NOMO-1 treated with DMSO at 0.1 percent for 48 hours (cell line): ENCODE measurements at regions not wholly inside any gene's neighbourhood (a gene's known extent, or its start where the extent isn't known, plus 50 kb on each side); places are given as distances from the start of the nearest gene placed in this dataset.
"Not testable (repeated sequence)": the region's sequence is repeated elsewhere in the genome, so short reads cannot be mapped to it uniquely, and the experiment has no call there.

ENCODE experiments used
- DNase-seq: peaks from one replicate; lab custom pipeline; 2025; ENCODE audit not compliant: unreplicated experiment; lab: John Stamatoyannopoulos, UW

DNA sequence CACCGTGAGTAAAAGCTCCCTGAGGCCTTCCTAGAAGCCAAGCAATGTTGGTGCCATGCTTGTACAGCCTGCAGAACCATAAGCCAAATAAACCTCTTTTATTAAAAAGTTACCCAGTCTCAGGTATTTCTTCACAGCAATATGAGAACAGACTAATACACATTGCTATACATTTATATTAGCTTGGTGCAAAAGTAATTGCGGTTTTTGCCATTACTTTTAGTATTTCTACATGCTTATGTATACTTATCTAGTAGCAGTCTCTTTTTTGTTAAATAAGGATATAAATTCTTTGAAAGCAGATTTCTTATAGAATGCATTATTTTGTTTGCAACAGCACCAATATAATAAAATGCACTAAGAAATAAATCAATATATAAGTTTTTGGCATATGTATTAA lies 619.6 kb downstream of the FSCB start:
- no peak for DNase-seq

DNA sequence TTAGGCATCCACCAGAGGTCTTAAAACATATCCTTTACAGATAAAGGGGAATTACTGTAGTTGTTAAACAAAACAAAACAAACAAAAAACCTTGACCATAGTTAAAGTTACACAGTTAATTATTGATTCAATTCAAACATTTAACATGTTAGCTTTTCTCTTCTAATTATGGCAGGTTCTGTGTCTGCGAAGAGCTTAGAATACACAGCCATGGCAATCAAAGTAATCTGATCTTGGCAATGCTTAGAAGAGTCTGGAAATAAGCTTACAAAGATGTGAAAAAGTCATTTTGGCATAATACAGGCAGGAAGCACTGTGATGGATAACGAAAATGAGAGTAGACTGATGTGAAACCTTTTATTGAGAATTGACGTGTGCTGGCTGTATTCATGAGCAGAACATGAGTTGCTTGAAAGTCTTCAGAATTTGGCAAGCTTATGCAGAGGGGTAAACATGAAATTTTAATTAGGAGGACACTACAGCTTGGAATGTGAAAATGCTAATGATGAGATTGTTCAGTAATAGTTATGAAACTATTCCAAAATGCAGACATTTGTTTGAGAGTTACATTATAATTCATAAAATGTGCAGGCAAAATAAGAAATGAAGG lies 629.6 kb downstream of the FSCB start:
- DNase-seq: no peak

DNA sequence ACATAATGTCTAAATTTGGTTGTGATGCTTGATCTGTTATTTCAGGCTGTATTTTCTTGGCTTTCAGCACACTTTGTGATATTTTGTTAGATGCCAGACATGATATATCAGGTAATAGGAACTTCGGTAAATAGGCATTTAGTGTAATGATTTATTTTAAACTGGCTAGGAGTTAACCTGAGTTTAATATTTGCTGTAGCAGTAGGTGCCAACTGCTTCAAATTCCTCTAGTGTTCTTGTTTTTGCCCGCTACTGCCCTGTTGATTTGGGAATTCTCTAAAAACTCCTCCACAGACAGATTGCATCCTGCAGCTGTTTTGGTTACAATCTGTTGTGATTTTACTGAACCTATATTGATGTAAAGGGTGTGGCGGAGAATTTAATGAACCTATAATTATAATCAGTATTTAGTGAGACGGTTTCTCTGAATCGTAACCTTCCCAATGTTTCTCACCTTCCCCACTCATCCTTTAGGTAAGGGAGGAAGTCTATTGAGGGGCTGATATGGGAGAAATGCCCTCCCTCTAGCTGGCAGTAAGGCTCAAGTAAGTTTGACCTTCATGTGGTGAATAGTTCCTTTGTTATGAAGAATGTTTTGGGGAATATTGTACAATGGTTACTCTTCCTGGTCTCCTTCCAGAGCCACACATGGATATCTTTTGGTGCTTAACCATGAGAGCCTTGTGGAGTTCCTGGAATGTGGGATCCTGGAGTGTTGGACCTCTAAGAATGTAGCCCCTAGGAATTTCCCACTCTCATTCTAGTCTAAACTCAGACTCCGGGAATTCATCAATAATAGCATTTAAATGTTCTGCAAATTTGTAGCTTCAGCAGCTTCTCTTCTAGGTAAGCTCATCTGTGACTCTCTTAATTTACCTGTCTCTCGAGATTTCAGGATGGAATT lies 634.1 kb downstream of the FSCB start:
- no peak for DNase-seq

DNA sequence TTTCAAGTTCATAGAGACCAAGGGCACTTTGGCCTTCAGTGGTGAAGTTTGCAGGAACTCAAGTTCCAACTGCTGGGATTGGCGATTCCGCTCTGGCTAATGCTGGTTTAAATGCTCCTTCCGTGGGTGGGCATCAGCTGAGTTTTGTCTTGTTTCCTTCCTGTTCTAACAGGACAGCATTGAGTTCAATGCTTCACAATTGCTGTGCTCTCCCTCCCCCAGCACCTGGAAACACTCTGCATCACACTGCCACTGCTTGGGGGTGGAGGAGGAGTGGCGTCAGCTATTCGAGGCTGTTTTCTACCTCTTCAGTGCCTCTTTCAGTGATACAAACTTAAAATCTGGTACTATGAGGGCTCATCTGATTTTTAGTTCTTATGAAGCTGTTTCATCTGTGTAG lies 634.9 kb downstream of the FSCB start:
- DNase-seq: no peak

DNA sequence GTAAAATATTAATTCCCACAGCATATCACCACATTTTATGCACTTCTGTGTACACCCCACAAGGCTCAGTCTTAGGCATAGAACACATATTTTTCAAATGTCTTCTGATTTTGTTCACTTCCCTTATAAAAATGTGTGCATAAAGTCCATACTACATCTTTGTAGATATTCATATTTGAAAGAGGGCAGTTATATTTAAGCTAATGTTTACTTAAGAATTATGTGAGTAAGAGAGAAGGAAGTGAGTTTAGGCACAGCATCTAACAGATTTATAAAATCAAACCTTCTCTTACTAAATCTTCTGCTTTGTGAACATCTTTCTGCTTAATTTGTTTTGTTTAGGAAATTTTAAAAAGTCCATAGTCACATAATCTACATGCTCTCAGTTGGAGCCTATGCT lies 648.1 kb downstream of the FSCB start:
- DNase-seq: no peak

DNA sequence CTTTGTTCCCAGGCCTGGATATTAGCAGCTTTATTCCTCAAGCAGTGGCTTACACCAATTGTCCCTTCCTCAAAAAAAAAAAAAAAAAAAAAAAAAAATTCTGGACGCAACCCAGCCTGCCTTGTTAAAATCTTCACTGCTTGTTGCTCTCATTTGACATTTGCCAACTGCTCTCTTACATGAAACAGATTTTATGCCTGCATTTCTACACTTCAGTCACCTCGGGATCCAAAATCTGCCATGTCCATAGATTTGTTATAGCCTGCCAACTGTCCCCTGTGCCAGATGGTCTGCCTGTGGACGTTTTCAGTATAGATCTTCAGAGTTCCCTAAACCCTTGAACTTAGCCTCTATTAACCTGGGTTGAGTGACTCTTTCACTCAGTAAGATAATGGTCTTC lies 651.5 kb downstream of the FSCB start:
- DNase-seq: no peak

DNA sequence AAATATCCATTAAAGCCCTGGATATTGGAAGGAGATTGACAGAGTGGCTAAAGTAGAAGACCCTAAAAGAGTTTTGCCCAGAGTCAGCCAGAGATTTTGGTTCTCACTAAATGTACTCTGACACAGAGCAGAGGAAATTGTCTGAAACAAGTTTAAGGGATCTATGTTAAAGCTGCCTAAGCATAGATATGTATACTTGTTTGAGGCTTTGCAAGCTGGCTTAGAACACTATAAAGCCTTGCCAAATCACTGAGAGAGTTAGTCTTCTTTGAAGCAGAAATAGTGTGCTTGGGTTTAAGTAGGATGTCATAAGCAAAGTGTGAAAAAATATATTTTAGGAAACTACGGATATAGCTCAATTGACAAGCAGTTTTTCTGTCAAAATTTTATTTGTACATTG lies 653.5 kb downstream of the FSCB start:
- no peak for DNase-seq

DNA sequence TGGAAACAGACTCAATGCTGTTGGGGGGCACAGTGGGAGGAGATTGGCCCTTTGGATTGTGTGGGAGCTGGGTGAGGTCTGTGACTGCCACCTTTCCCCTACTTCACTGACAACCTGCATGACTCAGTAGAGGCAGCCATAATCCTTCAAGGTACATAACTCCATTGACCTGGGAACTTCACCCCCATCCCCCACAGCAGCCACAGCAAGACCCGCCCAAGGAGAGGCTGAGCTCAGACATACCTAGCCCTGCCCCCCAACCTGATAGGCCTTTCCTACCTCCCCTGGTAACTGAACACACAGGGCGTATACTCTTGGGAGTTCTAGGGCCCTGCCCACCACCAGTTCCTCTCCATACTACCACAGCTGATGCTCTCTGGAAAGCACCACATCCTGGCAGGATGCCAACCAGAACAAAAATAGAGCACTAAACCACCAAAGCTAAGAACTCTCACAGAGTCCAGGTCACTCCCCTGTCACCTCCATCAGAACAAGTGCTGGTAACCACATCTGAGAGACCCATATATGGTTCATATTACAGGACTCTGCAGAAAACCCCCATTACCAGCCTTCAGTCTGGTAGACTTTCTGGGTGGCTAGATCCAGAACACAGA lies 703.9 kb downstream of the FSCB start:
- no peak for DNase-seq

DNA sequence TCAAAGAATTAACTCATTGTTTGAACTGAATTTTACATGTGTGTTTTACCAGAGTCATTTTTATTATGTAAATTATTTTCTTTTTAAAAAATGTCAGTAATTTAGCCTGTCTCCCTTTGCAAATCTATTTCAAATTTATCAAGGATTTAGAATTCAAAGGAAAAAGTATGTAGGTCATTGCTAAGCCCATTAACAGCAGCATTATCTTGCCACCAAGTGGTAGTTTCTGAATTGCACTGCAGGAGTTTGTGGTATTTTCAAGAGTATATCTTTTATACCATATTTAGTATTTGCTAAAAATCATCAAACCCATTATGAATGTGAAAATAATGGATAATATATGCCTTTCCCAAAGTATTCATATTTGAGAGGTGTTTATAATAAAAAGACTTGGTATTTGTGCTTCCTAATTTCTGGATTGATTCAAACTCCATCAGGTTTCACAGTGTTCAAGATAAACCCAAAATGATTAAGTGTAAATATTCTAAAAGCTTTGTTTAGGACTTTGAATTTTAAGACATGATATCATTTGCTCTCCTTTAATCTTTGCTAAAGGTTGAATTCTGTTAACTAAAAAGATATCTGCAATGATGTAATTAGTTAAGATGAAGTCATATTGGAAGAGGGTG lies 711.4 kb downstream of the FSCB start:
- no peak for DNase-seq

DNA sequence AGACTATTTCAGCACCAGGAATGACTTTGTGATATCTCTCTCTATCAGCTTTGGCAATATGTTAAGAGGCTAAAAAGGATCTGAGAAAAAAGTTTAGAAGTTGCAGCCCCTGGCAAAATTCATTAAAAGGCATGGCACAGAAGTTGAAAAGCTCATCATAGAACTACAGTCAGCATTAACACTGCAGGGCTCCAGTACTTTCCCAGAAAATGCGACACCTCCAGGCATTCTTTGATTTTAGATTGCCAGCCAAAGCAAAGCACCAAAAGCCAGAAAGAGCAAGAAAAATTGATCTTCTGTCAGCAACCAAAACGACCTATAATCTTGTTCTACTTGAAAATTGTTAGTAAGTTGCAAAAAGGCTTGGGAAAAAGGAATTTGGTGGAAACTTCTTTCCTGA lies 713.5 kb downstream of the FSCB start:
- no peak for DNase-seq

DNA sequence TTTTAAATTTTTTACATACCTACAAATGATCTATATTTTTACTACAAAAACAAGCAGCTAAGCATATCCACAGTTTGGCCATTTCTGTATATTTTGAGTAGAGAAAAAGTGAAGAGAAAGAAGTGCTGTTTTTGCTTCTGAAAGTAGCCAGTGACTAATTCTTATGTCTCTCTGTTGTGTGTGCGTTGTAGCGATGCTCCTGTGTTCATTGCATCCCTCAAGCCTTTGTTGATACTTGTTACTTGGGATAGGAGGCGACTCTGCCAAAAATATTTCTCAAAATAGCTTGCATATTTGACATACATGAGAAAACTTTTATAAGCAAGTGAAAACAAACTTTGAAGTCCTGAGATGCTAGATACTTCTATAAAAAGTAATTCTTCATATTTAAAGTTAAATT lies 714.1 kb downstream of the FSCB start:
- DNase-seq: no peak

DNA sequence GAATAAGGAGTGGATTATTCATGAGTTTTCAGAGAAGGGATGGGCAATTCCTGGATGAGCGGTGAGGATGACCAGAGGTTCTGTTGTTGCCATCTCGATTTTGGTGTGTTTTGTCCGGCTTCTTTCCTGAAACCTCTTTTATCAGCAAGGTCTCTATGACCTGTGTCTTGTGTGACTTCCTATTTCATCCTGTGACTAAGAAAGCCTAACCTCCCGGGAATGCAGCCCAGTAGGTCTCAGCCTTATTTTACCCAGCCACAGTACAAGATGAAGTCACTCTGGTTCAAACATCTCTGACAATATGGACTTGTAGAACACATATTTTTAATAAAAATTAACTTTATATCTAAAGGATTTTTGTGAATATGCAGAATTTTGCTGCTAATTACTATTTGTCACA lies 716.4 kb downstream of the FSCB start:
- no peak for DNase-seq

DNA sequence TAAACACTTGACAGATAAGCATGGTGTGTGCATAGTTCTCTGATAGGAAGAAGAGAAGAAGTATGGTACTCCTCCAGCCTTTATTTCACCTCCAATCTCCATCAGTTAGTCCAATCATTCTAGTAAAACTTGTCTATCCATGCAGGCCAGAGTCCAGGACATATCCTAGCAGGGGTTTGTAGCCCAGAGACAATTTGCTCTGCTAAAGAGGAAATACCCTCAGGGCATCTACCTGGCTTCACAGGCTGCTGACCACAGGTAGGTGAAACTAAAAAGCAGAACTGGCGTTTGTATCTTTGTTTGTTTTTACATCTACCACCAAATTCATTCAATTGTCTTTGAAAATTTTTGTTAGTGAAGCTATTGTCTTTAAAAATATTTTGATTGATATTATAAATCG lies 717.6 kb downstream of the FSCB start:
- no peak for DNase-seq

DNA sequence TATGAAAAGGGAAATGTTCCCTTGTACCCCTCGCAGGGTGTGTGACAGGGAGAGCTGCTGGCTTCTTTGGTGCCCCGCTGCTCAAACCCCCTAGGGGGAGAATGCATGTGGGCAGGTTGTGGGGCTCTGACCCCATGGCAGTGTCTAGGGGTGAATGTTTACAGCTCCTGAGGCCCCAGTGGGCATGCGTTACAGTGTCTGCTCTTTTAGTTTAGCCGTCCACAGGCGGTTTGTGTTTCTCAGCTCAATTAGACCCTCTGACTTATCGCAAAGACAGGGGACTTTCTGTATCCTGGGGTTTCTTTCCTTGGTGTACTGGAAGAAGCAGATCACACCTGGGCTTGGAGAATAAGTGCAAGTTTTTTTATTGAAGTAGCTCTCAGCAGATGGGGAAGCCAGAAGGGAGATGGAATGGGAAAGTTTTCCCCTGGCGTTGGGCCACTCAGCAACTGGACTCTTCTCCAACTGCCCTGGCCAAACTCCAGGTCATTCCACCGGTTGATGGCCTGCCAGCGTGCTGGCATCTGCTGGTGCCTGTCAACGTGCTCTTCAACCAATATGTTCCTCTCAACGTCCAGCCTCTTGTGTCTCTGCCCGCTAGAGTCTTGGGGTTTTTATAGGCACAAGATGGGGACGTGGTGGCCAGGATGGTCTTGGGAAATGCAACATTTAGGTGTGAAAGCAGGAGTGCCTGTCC lies 720.9 kb downstream of the FSCB start:
- no peak for DNase-seq

DNA sequence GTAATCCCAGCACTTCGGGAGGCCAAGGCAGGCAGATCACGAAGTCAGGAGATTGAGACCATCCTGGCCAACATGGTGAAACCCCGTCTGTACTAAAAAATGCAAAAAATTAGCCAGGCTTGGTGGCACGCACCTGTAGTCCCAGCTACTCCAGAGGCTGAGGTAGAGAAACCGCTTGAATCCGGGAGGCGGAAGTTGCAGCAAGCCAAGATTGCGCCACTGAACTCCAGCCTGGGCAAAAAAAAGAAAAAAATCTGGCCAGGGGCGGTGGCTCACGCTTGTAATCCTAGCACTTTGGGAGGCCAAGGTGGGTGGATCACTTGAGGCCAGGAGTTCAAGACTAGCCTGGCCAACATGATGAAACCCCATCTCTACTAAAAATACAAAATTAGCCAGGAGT lies 722.7 kb downstream of the FSCB start:
- DNase-seq: not testable (repeated sequence)

DNA sequence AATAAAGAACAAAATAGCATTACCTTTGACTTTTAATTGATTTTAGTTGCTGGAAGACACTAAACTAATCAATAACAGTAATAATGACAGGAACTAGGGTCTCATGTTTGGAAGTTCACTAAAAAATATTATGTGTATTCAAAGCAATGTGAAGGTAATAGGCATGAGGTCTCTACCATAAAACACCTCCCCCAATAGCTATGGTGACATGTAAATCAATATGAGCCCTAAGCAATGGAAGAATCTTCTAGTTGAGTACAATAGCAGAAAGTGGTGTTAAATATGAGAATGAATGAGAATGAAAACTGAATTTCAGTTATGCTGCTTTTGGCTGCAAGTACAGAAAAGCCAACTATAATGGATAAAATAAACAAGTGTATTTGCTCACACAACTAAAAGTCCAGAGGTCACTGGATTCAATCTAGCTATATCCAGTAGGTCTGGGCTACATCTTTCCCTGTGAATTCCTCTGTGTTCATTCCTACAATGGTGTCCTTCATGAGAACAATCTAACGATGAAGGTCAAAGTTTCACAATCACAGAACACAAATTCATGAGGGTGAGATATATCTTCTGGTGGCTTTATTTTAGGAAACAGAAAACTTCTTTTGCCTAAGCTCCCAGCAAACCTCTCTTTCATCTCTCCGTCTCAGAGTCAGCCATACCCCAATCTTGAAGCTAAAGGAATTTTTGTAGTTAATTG lies 728.0 kb downstream of the FSCB start:
- DNase-seq: no peak

DNA sequence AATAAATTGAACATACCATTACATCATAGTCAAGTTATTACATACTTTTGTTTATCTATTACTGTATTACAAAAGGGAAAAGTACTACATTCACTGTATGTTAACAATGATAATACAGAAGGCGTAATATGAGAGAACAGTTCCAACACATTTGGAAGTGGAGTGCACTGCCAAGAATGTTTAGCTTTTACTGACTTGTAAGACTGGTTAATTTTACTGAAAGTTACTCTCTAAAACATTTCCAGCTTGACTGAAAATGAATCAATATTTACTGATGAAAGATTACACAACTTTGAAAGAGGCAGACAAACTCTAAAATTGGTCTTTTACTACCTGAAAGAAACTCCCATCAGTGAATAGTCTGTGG lies 728.5 kb downstream of the FSCB start:
- DNase-seq: no peak

DNA sequence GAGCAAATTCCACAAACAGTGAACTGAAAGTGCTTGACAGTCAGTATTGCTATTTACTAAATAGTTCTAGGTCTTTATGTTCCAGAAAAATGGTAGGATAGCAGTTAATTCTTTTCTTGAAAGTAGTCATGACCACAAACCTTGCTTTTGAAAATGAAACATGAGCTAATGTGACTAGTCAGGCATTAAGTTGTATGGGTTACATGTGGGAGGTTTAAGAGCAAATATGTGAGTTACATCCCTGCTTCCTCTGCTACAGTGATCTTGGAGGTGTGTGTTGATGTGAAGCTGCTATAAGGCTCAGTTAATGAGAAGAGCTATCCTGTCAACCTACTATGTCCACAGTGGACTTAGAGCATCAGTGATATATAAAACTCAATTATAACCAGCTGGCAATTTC lies 741.6 kb downstream of the FSCB start:
- no peak for DNase-seq

DNA sequence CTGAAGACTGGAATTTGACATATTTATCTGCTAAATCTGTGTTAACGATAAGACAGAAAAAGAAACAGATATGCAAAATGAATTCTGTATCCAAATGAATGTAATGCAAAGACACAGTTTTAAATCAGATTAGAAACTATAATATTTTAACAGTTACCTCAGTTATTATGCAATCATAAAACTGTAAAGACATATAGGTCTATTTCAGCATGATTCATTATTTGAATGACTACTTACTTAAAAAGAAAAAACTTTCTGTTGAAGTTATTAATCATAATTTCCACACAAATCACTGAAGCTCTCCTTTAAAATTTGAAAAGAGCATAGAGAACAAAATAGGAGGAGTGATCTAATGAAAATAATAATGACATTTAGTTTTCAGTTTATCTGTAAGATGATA lies 742.6 kb downstream of the FSCB start:
- no peak for DNase-seq

DNA sequence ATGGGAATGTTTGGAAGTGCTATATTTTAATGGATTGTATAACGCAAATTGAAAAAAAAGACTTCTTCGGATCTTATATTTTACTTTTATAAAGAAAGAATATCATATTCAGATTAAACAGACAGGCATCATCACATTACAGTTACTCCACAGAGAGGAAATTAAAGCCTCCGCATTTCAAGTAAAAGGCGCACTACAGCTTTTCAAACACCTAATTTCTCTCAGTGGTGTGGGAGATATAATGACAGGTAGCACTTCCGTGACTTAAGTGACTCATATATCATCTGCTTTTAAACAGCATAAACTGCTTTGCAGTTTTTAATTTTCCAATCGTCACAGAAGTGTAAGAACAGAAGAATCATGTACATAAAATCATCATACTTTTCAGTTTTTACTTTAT lies 751.4 kb downstream of the FSCB start:
- DNase-seq: no peak

DNA sequence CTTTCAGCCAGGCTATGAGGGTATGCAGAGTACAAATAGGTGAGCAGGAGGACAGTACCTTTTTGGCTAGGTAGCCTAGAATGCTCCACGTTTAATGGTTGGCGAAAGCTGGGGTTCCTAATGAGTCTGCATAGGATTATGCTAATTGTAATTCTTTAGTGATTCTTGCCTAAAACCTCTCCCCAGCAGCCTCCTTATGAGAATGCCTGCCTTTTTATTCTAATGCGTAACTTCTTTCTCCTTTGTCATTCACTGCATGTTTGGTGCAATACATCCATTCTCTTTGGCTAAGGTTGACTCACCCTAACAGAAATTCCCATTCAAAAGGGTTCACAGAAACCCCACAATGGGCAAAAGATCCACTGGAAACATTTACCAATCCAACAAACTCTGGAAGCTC lies 752.2 kb downstream of the FSCB start:
- DNase-seq: no peak
